ENCODE measurements at regions not wholly inside any gene's neighbourhood (a gene's known extent, or its start where the extent isn't known, plus 50 kb on each side); places are given as distances from the start of the nearest gene placed in this dataset.

DNA sequence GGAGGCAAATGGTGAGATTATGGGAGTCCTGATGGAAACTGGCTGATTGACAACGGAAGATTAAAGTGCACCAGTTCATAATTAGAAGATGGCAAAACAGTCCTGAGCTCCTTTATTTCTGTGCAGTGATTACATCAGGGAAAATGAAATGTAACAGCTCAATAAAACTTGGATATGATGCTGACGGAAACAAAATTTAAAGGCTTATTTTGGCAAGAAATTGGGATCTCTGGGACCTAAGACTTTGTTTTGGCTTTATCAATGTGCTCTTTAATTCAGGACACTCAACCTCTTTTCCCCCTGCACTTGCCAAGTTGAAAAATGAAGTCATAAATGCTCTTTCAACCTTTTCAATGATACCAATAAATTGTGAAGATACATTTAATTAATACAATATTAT lies 226.8 kb downstream of the C6orf118 start:
- DNase-seq (ENCODE audit: low spot score): no peak

DNA sequence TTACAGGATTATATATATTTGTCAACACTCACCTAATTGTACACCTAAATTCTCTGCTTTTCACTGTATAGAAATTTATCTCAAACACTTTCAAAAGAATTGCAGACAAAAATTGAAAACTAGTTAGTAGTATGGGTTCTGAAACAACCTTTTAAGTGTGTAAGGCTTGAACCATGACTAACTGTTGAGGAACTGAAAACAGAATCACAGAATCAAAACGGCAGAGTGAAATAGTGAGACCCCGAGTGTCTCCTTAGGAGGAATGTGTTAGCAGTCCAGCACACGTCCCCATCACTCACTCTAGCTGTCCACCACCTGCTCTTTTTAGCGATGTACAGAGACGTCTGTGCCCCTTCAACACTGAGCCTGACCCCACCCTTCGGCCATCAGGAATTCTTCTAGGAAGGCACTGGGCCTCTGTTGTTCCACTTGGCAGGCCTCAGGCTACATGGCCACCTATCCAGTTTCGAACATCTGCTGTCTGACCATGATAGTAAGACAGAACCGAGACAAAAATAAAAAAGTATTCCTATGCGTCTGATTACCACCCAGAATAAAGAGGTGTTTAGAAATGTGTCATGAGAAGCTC lies 227.4 kb downstream of the C6orf118 start:
- no peak for DNase-seq (ENCODE audit: low spot score)

DNA sequence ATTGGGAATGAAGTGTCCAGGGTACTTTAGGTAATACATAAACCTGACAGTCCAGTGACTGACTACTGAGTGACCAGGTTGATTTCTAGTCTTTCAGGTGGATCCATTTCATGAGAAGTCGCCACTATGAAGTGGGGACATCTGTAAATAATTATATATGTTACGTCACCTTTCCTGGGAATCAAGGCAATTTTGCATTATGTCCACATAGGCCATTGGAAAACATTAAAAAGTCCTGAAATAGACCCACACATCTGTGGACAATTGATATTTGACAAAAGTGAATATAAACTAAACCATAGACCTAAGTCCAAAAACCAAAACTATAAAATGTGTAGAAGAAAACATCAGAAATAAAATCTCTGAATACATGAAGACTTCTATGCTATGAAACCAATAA lies 231.5 kb downstream of the C6orf118 start:
- DNase-seq (ENCODE audit: low spot score): no peak

DNA sequence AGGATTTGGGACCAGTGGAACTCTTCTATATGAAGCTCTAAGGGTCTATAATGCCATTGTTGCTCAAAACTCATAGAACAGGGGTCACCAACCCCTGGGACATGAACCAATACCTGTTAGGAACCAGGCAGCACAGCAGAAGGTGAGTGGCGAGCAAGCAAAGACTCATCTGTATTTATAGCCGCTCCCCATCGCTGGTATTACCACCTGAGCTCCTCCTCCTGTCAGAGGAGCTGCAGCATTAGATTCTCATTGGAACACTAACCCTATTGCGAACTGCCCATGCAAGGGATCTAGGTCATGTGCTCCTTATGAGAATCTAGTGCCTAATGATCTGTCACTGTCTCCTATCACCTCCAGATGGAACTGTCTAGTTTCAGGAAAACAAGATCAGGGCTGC lies 237.5 kb downstream of the C6orf118 start:
- no peak for DNase-seq (ENCODE audit: low spot score)

DNA sequence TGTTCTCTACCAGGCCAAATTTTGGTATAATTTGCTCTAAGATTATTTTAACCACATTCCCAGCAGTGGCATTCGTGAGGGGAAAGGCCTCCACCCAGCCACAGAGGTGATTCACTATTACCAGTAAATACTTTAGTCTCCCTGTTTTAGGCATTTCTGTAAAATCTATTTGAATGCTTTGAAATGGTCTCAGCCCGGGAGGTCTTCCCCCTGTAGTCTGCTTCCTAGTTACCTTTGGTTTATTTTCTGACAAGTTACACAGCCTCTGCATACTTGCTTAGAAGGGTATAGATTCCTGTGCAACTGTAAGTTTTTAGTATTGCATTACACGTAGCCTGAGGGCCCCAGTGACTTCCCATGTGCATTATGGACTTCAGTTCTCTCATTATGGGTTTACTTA lies 248.7 kb downstream of the C6orf118 start:
- peak; percentile 42 for DNase-seq (ENCODE audit: low spot score)

DNA sequence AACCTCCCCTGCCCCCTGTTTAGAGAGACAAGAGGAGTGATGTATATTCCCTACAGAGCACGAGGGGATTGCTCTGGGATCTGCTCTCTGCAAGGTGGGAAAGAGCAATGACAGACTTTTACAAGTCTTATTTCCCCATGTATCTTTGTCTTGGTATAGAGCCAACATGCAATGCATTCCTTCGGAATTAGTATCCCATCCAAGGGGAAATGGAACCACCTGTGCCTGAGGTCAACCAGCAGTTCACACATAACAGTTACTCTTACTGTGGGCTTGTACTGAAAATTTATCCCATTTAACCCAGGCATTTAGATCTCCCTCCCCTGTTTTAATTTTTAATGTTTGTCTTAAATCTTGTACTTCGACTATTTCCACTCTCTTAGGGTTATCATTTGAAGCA lies 250.4 kb downstream of the C6orf118 start:
- DNase-seq (ENCODE audit: low spot score): no peak

DNA sequence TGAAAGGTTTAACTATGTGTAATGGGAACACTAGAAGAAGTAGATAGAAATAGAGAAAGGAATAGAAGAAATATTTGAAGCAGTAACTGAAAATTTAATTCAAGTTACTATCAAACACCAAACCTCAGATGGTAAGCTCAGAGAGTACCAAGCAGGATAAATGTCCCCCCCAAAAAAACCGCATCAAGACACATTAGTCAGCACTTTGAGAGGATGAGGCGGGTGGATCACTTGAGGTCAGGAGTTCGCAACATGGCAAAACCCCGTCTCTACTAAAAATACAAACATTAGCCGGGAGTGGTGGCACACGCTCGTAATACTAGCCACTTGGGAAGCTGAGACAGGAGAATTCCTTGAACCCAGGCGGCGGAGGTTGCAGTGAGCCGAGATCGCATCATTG lies 253.1 kb downstream of the C6orf118 start:
- DNase-seq (ENCODE audit: low spot score): no peak

DNA sequence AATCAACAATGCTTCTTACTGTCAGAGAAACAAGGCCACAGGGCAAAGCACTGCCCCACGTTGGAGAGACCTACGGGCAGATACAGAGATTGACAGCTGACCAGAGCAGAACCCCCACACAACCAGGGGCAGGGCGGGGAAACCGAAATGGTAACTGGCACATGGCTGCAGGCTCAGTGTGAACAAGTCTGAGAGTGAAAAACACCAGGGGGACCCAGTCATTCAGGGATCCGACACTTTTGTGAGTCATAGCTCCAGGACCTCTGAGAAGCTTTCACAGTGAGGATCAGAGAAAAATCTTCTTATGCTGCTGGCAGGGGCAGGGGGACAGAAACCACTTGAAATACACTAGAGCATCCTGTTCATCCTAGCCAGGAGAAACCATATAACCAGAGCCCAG lies 254.2 kb downstream of the C6orf118 start:
- DNase-seq (ENCODE audit: low spot score): peak; percentile 47

DNA sequence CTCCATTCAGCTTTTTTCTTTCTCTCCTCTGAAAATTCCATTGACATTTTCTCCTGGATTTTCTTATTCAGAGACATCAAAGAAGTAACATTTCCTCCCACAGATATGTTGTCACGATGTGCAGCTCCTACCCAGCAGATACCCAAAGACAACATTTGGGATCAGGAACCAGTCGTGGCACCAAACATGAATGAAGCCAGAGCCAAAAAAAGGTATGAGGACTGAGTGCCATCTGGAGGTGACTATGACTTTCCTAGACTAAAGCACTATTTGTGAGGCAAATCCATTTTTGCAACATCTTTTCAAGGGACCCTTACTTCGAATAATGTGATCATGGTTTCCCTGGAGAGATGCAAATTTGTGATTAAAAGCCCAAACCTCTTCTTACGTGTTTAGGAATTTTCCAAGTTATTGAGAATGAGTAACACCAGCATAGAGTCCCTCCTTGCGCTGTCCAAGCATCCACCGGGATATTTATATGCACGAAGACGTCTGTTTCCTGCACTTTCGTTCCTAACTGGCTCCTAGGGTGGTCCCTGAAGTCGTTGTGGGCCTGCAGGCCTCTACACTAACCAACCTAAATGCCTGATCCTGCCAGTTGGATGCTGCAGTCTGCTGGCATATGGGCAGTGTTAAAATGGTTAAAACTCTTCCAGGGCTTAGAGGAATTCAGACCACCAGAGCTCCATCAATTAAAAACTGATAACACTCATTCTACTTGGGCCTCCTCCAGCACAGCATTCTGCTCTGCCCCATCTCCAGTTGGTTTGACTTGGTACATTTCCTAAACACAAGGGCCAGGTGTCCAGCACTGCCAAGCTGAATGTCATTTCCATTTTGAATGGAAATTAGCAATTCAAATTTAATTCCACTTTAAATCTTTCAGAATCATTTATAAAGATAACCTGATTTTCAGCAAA lies 256.6 kb downstream of the C6orf118 start:
- DNase-seq (ENCODE audit: low spot score): no peak

DNA sequence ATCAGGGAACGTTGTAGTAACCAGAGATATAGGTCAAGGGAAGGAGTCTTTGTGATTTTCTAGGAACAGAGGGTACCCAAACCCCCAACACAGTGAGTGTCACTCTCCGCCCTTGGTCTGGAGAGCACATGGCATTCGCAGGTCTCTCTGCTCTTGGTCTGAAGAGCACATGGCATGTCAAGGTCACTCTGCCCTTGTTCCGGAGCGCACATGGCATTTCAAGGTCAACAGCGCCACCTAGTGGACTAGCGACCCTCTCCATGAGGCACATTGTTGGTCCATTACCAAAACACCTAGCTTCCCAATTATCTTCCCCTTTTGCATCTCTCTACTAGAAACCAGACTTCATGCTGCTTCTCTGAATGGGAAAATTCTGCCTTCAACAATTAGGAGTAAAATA lies 260.0 kb downstream of the C6orf118 start:
- peak; percentile 18 for DNase-seq (ENCODE audit: low spot score)

DNA sequence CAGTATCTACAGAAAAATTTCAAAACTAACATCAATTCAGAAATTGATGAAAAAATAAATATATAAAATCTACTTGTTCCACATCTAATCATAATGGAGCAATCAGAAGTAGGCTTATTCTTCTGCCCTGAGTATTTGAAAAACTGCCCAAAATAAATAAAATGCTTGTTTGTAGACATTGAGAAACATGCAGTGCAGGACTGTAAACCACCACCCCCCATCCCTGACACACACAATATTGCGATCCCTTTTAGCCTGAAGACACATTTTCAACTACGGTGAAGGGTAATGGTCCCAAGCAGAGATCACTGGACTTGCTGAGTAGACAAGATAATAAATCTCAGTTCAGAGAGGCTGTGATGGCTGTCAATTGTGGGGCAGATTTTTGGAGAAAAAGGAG lies 261.5 kb downstream of the C6orf118 start:
- DNase-seq (ENCODE audit: low spot score): no peak

DNA sequence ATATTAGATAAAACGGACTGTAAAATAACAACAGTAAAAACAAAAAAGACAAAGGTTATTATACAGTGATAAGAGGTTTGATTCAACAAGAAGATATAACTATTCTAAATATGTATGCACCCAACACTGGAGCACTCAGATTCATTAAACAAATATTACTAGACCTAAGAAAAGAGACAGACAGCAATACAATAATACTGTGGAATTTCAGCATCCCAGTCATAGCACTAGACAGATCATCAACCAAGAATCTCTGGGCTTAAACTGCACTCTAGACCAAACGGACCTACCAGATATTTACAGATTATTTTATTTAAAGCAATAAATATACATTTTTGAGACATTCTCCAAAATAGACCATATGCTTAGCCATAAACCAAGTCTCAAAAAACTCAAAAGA lies 263.8 kb downstream of the C6orf118 start:
- no peak for DNase-seq (ENCODE audit: low spot score)

DNA sequence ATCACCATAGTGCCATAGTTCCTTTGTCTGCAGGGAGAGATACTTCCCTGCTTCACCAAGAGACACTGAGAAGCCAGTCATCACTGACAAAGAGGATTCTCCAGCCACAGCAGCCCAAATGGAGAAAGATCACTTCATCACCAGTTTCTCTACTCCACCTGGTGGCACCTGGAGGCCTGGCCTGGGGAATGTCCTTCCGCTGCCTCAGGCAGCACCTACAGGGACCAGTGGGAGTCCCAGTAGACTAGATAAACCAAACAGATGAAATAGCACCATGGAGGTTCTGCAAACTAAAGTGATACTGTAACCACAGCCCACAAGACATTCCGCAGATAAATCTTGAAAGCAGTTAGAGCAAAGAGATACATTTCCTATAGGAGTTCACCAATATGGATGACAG lies 266.5 kb downstream of the C6orf118 start:
- DNase-seq (ENCODE audit: low spot score): no peak

DNA sequence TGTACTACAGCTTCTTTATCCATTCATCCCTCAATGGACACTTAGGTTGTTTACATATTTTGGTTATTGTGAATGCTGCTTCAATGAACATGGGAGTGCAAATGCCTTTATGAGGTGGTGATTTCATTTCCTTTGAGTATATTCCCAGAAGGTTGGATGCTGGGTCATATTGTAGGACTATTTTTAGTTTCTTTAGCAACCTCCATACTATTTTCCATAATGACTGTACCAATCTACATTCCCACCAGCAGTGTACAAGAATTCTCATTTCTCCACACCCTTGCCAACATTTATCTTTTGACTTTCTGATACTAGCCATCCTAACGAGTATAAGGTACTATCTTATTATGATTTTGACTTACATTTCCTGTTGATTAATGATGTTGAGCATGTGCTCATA lies 269.0 kb downstream of the C6orf118 start:
- no peak for DNase-seq (ENCODE audit: low spot score)

DNA sequence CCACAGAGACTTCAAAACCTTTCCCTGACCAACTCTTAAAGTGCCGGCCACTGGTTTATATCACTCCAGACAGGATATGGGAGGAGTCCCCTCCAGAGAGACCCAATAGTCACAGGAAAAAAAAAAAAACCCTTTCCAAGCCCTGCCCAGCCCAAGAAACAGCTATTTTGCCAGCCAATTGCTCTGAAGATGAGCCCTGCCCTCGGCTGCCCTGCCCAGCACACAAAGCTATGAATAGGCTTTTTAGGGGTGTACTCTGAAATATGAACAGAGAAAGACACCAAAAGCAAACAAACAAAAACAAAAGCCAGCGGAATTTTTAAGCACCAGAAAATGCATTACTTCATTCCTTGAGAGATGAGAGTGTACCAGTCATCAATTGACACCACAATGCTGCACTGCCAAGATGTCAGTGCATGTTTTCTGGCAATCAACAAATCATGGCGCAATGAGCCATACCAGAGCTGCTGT lies 275.1 kb downstream of the C6orf118 start:
- peak; percentile 56 for DNase-seq (ENCODE audit: low spot score)

DNA sequence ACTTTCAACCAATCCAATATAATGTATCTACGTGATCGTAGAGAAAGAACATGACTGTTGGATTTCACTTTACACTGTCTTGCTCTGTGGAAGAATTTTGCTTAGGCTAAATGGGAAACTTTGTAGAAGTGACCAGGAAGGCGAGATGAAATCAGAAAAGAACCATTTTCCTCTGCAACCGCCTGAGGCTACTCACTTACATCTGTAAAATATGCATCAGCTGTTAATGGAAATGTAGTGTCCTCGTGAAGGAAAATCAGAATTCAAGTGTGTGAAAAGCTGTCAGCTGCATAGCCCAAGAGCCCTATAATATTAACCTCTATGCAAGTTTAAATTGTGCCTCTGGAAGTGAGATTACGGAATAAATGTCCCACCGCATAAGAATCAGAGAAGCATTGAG lies 277.9 kb downstream of the C6orf118 start:
- no peak for DNase-seq (ENCODE audit: low spot score)

DNA sequence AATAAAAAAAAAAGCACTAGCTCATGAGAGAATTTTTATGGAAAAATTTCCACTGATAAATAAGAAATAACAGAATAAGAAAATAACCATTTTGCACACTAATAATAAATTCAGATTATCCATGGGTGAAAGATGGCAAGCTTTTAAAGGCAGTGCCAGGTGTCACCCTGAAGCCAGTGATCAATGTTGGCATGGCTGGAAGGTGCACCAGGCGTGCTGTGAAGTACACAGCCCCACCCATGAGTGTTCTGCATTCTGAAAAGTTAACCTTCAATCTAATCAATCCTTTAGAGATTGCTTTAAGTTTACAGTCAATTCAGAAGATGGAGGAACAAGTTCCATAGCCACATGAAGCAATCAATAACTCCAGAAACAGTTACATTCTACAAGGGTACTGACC lies 284.4 kb downstream of the C6orf118 start:
- DNase-seq (ENCODE audit: low spot score): no peak

DNA sequence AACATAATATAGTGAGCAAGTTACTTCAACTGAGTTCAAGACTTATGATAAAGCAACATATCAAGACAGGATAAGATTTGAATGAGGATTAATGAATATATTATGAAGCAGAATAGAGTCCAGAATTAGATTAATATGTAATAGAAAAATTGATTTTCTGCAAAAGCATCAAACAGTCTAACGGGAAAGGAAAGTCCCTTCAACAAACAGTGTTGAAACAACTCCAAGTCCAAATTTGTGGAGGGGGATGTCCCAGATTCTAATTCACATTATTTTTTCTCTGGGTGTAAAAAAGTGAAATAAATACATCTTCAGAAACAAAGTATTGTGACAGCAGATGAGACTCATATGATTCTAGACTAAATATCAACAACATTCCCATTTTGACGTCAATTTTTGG lies 289.7 kb downstream of the C6orf118 start:
- DNase-seq (ENCODE audit: low spot score): no peak

DNA sequence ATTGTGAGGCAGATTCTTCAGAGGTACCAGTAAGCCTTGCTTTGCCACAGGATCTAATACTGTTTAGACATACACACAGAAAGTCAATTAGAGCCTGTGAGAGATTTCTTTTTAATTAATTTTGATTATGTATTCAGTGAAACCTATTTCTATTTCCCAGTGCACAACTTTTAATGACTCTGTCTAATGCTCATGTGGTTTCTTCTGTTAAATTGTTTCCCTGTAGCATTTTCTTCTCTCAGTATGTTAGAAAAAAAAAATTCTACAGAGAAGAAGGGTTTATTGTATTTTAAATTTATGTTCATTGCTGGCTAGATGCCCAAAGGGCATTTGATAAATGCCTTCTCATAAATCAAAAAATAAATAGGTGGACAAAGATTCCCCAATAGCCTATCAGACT lies 293.7 kb downstream of the C6orf118 start:
- no peak for DNase-seq (ENCODE audit: low spot score)

DNA sequence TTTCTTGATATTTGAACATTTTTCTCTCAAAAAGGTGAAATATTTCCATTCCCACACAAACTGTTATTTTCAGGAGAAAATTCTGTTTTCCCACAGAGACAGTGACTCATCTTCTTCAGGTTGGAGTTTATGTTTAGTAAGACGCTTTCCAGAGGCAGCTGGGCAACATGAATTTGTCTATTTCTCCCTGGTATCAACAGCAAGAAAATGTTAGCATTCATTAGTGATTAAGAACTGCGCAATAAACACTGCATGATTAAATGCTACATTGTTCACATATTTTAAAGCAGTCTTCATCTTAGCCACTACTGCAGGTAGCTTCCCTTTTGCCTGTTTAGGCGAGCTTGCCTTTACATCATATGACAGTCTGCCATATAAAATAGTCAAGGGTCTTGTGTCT lies 295.7 kb downstream of the C6orf118 start:
- DNase-seq (ENCODE audit: low spot score): no peak

DNA sequence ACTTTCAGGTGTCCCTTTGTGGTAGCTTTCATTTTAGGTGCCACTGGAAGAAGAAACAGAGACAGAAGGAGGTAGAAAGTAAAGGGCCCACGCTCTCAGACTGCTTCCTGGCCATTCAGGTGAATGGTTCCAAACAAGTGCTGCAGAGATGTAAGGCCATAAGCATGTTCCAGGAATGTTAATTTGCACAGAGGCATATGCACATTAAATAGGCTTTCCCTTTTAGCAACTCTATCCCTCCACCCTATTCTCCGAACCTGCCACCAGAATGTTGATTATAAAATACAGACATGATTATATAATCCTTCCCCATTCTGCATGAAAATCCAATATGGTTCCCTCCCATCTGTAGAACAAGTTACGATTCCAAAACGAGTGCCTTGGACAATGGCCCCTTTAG lies 297.2 kb downstream of the C6orf118 start:
- no peak for DNase-seq (ENCODE audit: low spot score)

DNA sequence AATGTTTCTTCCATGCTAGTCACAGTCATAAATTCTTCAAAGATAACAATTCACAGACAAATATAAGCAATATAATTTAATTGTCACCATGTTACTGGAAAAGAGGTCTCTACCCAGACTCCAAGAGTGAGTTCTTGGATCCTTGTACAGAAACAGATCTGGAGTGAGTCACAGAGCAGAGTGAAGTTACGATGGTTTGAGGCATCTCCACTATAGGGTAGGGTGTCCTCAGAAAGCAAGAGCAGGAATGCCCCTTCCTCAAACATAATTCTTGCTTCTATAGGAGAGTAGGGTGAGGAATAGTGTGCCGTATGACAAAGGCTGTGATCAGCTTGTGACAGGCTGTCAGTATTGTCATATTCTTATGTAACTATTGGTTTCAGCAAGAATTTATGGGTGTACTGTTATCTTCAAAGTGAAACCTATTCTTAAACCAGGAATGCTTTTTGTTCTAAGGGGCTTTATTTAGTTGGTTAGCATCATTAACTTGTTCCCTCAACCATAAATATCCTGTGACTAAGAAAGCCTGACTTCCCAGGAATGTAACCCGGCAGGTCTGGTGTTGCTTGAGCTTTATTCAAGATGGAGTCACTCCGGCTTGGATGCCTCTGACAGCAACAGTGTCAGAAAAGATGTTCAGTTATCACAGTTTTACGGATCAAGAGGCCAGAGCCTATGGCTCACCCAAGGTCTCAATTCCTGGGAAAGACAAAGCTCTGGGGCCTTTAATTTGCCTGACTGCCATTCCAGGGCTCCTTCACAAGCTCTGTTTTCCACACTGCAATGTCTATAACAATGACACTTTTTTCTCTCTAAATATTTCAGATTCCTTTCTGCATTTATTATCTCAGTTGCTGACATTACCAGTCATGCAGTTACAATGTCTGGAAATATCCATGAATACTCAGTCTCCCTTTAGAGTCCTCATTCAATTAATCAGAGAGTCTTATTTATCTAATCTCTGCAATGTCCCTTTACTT lies 298.6 kb downstream of the C6orf118 start:
- DNase-seq (ENCODE audit: low spot score): no peak
